GM13977 (cell line): ENCODE measurements at regions not wholly inside any gene's neighbourhood (a gene's known extent, or its start where the extent isn't known, plus 50 kb on each side); places are given as distances from the start of the nearest gene placed in this dataset.

Experiments
- DNase-seq: peaks from one replicate; pipeline ENCODE4 v3.0.0; 2012; ENCODE audit warnings: low spot score
- CTCF ChIP-seq: IDR thresholded peaks from 2 replicates; pipeline ENCODE4 v1.5.1; 2012; ENCODE audit warnings: mild to moderate bottlenecking, control low read depth; ENCODE audit not compliant: insufficient read depth; ENCODE audit errors: extremely low read depth, missing control alignments
- in situ Hi-C: fragments of 300-500 bp; cut with MboI; formaldehyde crosslinking; loops from one replicate; pipeline ENCODE4 v1.12.0; 2022; ENCODE audit warnings: low sequenced_read_pairs, low pct_unique_long_range_greater_than_20kb, mixed read lengths, inconsistent platforms; ENCODE audit not compliant: unreplicated experiment

GRCh38 chr21:35411434-35411833, 362.3 kb upstream of the RUNX1 start:
- TF ChIP-seq CTCF, result no peak
- no peak for DNase-seq
- in situ Hi-C loops, result loop anchor here (25.0 kb wide), 2 partner anchors 426 to 674 kb away; no protein-coding TSS in a partner anchor

- in situ Hi-C loops, result loop anchor here (25.0 kb wide), 2 partner anchors 427 to 673 kb away; no protein-coding TSS in a partner anchor
- no peak for TF ChIP-seq CTCF
- DNase-seq, result no peak
These were observed 361.6 kb upstream of the RUNX1 start for GRCh38 chr21:35410656-35411055.

GRCh38 chr21:35410123-35410522, 361.0 kb upstream of the RUNX1 start:
- no peak for TF ChIP-seq CTCF
- in situ Hi-C loops, result loop anchor here (25.0 kb wide), 2 partner anchors 427 to 673 kb away; no protein-coding TSS in a partner anchor

GRCh38 chr21:35408401-35408800, 359.3 kb upstream of the RUNX1 start:
- in situ Hi-C loops, result loop anchor here (10.0 to 25.0 kb wide), 4 partner anchors 354 to 671 kb away; no protein-coding TSS in a partner anchor
- TF ChIP-seq CTCF, result no peak
- DNase-seq, result no peak

More at GRCh38 chr21:35410123-35410522, 361.0 kb upstream of the RUNX1 start:
- no peak for DNase-seq

GRCh38 chr21:35406635-35407034, 357.5 kb upstream of the RUNX1 start:
- no peak for TF ChIP-seq CTCF
- in situ Hi-C loops, result loop anchor here (10.0 to 25.0 kb wide), 4 partner anchors 352 to 669 kb away; no protein-coding TSS in a partner anchor
- DNase-seq, result no peak

GRCh38 chr21:35405981-35406380, 356.9 kb upstream of the RUNX1 start:
- TF ChIP-seq CTCF, result no peak
- in situ Hi-C loops, result loop anchor here (10.0 to 25.0 kb wide), 4 partner anchors 351 to 669 kb away; no protein-coding TSS in a partner anchor
- DNase-seq, result no peak
